ENCODE measurements at regions not wholly inside any gene's neighbourhood (a gene's known extent, or its start where the extent isn't known, plus 50 kb on each side); places are given as distances from the start of the nearest gene placed in this dataset.

DNA sequence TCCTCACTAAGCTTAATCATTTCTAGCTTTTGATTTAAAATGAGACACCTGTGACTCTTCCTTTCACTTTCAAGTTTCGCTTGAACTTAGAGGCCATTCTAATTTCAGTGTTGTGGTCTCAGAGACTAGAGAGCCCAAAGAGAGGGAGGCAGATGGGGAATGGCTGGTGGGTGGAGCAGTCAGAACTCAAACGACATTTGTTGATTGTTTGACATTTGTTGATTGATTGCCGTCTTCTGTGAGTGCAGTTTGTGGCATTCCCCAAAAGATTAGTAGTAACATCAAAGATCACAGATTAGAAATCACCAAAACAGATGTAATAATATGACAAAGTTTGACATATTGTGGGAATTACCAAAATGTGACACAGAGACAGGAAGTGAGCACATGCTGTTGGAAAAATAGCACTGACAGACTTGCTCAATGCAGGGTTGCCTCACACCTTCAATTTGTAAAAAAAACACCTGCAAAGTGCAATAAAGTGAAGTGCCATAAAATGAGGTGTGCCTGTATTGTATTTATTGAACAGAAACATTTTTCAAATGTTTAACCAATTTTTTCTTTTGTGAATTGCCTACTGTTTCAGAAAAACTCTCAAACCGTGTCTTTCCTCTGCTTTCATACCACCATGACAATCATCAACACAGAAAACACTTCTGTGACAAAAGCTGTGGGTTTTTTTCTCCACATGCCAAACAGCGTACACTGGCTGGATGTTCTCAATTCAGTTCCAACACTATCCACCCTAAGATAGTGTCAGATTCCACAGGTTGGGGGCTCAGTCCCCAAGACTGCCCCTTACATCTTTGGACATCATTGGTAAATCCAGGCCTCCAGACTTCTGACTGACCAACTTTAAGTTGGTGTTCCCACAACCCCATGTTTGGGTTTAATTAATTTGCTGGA, 376.3 kb upstream of the RGS6 start:
- TF ChIP-seq, protein P1, sequence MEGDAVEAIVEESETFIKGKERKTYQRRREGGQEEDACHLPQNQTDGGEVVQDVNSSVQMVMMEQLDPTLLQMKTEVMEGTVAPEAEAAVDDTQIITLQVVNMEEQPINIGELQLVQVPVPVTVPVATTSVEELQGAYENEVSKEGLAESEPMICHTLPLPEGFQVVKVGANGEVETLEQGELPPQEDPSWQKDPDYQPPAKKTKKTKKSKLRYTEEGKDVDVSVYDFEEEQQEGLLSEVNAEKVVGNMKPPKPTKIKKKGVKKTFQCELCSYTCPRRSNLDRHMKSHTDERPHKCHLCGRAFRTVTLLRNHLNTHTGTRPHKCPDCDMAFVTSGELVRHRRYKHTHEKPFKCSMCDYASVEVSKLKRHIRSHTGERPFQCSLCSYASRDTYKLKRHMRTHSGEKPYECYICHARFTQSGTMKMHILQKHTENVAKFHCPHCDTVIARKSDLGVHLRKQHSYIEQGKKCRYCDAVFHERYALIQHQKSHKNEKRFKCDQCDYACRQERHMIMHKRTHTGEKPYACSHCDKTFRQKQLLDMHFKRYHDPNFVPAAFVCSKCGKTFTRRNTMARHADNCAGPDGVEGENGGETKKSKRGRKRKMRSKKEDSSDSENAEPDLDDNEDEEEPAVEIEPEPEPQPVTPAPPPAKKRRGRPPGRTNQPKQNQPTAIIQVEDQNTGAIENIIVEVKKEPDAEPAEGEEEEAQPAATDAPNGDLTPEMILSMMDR (IDR thresholded peaks at IDR 0.05) = no peak
- TF ChIP-seq POLR2AphosphoS5 (IDR thresholded peaks at IDR 0.05) = no peak
- TF ChIP-seq POLR2A (IDR thresholded peaks at IDR 0.05) = no peak
- no peak for TF ChIP-seq EP300 (IDR thresholded peaks at IDR 0.05)

All from sigmoid colon (tissue), 4 donors.